SK-N-SH treated with all-trans-retinoic acid at 6 μM for 48 hours (cell line): ENCODE measurements at regions not wholly inside any gene's neighbourhood (a gene's known extent, or its start where the extent isn't known, plus 50 kb on each side); places are given as distances from the start of the nearest gene placed in this dataset.

Source experiments
- ARNTL ChIP-seq: fragments of 450-650 bp; formaldehyde crosslinking; IDR thresholded peaks from 2 replicates; pipeline ENCODE4 v1.5.0; 2020; ENCODE audit warnings: low read depth, mild to moderate bottlenecking, moderate library complexity, borderline replicate concordance
- CSDC2 ChIP-seq: fragments of 250-450 bp; sonication (Bioruptor Pico); IDR thresholded peaks from 2 replicates; pipeline ENCODE4 v1.5.0; 2020; ENCODE audit warnings: mild to moderate bottlenecking, moderate library complexity
- ESRRG ChIP-seq: fragments of 250-450 bp; sonication (Bioruptor Pico); IDR thresholded peaks from 2 replicates; pipeline ENCODE4 v1.6.1; 2021; ENCODE audit warnings: mild to moderate bottlenecking
- ISL1 ChIP-seq: fragments of 250-450 bp; sonication (Bioruptor Pico); IDR thresholded peaks from 2 replicates; pipeline ENCODE4 v2.1.2; 2022; ENCODE audit warnings: mild to moderate bottlenecking, moderate library complexity
- RARB ChIP-seq: fragments of 250-450 bp; sonication (Bioruptor Pico); IDR thresholded peaks from 2 replicates; pipeline ENCODE4 v1.8.0; 2021; ENCODE audit warnings: mild to moderate bottlenecking, moderate library complexity
- SNAI2 ChIP-seq: fragments of 250-450 bp; sonication (Bioruptor Pico); IDR thresholded peaks from 2 replicates; pipeline ENCODE4 v1.5.0; 2020; ENCODE audit warnings: mild to moderate bottlenecking, moderate library complexity
- ZNF8 ChIP-seq: fragments of 450-650 bp; formaldehyde crosslinking; IDR thresholded peaks from 2 replicates; pipeline ENCODE4 v1.5.0; 2020; ENCODE audit warnings: mild to moderate bottlenecking, moderate library complexity
- TF ChIP-seq, protein P1 (sequence below): fragments of 250-450 bp; sonication (Bioruptor Pico); IDR thresholded peaks from 2 replicates; pipeline ENCODE4 v1.5.1; 2021; ENCODE audit warnings: mild to moderate bottlenecking, moderate library complexity
- TF ChIP-seq, protein P2 (sequence below): fragments of 250-450 bp; sonication (Bioruptor Pico); IDR thresholded peaks from 2 replicates; pipeline ENCODE4 v1.5.0; 2020; ENCODE audit warnings: mild to moderate bottlenecking, moderate library complexity
- TF ChIP-seq, protein P3 (sequence below): fragments of 250-450 bp; sonication (Bioruptor Pico); IDR thresholded peaks from 2 replicates; pipeline ENCODE4 v1.5.1; 2020; ENCODE audit warnings: low read depth, mild to moderate bottlenecking, moderate library complexity

DNA sequence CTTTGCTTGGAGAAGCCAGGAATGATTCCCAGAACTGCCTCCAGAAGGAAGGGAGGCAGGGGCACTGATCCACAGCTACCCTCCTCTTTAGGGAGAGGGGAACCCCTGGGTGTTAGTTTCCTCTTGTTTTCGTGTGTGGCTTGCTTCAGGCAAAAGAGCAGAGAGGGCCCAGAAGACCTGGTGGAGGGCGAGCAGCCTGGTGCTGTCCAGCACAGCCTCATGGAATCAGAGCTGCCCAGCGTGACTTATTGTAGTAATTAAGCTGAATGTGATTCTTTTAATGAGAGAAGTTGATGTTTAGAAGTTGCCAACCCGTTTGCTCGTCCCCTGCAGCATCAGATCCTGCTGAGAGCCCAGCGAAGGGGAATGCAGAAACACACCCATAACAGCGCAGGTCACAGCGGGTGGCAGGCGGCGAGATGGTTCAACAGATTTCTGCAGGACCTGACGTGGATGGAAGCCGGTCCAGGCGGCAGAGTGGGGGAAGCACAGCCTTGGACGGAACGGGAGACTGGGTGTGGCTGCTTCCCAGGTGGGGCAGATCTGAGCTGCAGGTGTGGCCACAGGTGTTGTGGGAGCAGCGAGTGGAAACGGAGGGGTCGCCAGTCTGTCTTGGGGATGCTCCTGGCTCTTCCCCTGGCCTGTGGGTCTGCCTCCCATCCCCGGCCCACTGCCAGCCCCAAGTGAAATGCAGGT, 53.7 kb upstream of the SHH start:
- TF ChIP-seq, protein P1, sequence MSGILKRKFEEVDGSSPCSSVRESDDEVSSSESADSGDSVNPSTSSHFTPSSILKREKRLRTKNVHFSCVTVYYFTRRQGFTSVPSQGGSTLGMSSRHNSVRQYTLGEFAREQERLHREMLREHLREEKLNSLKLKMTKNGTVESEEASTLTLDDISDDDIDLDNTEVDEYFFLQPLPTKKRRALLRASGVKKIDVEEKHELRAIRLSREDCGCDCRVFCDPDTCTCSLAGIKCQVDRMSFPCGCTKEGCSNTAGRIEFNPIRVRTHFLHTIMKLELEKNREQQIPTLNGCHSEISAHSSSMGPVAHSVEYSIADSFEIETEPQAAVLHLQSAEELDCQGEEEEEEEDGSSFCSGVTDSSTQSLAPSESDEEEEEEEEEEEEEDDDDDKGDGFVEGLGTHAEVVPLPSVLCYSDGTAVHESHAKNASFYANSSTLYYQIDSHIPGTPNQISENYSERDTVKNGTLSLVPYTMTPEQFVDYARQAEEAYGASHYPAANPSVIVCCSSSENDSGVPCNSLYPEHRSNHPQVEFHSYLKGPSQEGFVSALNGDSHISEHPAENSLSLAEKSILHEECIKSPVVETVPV (CRISPR knock-in tag) = no peak
- TF ChIP-seq RARB (CRISPR knock-in tag) (no peak), ZNF8 (CRISPR knock-in tag) (no peak), SNAI2 (no peak), ISL1 (no peak), CSDC2 (CRISPR knock-in tag) (no peak), ARNTL (no peak), ESRRG (CRISPR knock-in tag) (no peak)
- TF ChIP-seq, protein P2, sequence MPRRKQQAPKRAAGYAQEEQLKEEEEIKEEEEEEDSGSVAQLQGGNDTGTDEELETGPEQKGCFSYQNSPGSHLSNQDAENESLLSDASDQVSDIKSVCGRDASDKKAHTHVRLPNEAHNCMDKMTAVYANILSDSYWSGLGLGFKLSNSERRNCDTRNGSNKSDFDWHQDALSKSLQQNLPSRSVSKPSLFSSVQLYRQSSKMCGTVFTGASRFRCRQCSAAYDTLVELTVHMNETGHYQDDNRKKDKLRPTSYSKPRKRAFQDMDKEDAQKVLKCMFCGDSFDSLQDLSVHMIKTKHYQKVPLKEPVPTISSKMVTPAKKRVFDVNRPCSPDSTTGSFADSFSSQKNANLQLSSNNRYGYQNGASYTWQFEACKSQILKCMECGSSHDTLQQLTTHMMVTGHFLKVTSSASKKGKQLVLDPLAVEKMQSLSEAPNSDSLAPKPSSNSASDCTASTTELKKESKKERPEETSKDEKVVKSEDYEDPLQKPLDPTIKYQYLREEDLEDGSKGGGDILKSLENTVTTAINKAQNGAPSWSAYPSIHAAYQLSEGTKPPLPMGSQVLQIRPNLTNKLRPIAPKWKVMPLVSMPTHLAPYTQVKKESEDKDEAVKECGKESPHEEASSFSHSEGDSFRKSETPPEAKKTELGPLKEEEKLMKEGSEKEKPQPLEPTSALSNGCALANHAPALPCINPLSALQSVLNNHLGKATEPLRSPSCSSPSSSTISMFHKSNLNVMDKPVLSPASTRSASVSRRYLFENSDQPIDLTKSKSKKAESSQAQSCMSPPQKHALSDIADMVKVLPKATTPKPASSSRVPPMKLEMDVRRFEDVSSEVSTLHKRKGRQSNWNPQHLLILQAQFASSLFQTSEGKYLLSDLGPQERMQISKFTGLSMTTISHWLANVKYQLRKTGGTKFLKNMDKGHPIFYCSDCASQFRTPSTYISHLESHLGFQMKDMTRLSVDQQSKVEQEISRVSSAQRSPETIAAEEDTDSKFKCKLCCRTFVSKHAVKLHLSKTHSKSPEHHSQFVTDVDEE (CRISPR knock-in tag) = no peak
- TF ChIP-seq, protein P3, sequence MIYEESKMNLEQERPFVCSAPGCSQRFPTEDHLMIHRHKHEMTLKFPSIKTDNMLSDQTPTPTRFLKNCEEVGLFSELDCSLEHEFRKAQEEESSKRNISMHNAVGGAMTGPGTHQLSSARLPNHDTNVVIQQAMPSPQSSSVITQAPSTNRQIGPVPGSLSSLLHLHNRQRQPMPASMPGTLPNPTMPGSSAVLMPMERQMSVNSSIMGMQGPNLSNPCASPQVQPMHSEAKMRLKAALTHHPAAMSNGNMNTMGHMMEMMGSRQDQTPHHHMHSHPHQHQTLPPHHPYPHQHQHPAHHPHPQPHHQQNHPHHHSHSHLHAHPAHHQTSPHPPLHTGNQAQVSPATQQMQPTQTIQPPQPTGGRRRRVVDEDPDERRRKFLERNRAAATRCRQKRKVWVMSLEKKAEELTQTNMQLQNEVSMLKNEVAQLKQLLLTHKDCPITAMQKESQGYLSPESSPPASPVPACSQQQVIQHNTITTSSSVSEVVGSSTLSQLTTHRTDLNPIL = no peak
